HCT116 (cell line): ENCODE measurements at regions not wholly inside any gene's neighbourhood (a gene's known extent, or its start where the extent isn't known, plus 50 kb on each side); places are given as distances from the start of the nearest gene placed in this dataset.
"Not testable (repeated sequence)": the region's sequence is repeated elsewhere in the genome, so short reads cannot be mapped to it uniquely, and the experiment has no call there.

Experiments used
- ATAC-seq: fragments of 200-7000 bp; cut with Tn5 transposase; 2 replicates; pipeline ENCODE4 v1.9.1; 2020; ENCODE audit warnings: mild to moderate bottlenecking, moderate library complexity
- BruUV-seq: library from RNA; stranded (reverse); fragments of 400-500 nt; replicated peaks from 2 replicates; lab custom pipeline; 2021; lab: Mats Ljungman, UMichigan
- CTCF ChIA-PET: fragments of 300-600 bp; sonication (Branson Sonifier 250); formaldehyde crosslinking; loops from one replicate; lab custom pipeline; 2021; ENCODE audit warnings: antibody characterized with exemption; lab: Charles Lee
- POLR2A ChIA-PET: fragments of 300-600, 350-600 bp; sonication (Branson Sonifier 250); formaldehyde crosslinking; loops from one replicate; lab custom pipeline; 2021; ENCODE audit warnings: antibody characterized with exemption; lab: Charles Lee
- RAD21 ChIA-PET, 2 experiments: fragments of 300-600 bp; sonication (Branson Sonifier 250); formaldehyde crosslinking; loops; one replicate each; lab custom pipeline; 2023; ENCODE audit warnings: low total read pairs in 2 of 2; ENCODE audit not compliant: uncharacterized antibody in 2 of 2, unreplicated experiment in 2 of 2, low non-redundant PET in 1 of 2; lab: Charles Lee
- DNase-seq: peaks from one replicate; pipeline ENCODE4 v3.0.0-alpha.2; 2010; ENCODE audit warnings: low read depth, low spot score
- H2AFZ ChIP-seq: fragments of 200-600 bp; shearing (Covaris generic), sonication (generic); 2 replicates; pipeline ENCODE4 v1.6.1; 2017; ENCODE audit warnings: low read depth, mixed run types, mixed read lengths, antibody characterized with exemption, low read length; ENCODE audit not compliant: poor library complexity, severe bottlenecking
- H3K27ac ChIP-seq: 2 replicates; pipeline ENCODE4 v1.5.1; 2012; ENCODE audit warnings: low read depth, low read length
- H3K27me3 ChIP-seq: fragments of 200-600 bp; sonication (generic); 2 replicates; pipeline ENCODE4 v1.6.1; 2016; ENCODE audit warnings: mixed run types, low read length, mixed read lengths; ENCODE audit not compliant: insufficient read depth
- H3K36me3 ChIP-seq, 2 experiments: fragments of 200-500 bp in 1 of 2; fragments of 200-600 bp in 1 of 2; sonication (Bioruptor generic) in 1 of 2; sonication (generic) in 1 of 2; 2 replicates each; pipeline versions ENCODE4 v1.5.1 to v1.6.1; 2014 to 2016; ENCODE audit warnings: low read length in 2 of 2, inconsistent platforms in 1 of 2, mixed read lengths in 1 of 2, mixed run types in 1 of 2; ENCODE audit not compliant: insufficient read depth in 2 of 2, control insufficient read depth in 1 of 2
- H3K4me1 ChIP-seq, 2 experiments: fragments of 200-600 bp in 1 of 2; sonication (generic) in 1 of 2; 2 replicates each; pipeline versions ENCODE4 v1.5.1 to v1.6.1; 2012 to 2017; ENCODE audit warnings: low read length in 2 of 2, inconsistent platforms in 1 of 2, mild to moderate bottlenecking in 1 of 2, mixed read lengths in 1 of 2, mixed run types in 1 of 2, moderate library complexity in 1 of 2; ENCODE audit not compliant: insufficient read depth in 2 of 2, control insufficient read depth in 1 of 2
- H3K4me2 ChIP-seq: fragments of 200-600 bp; sonication (generic); 2 replicates; pipeline ENCODE4 v1.6.1; 2017; ENCODE audit warnings: mixed run types, low read length, mixed read lengths
- H3K4me3 ChIP-seq, 2 experiments: fragments of 200-600 bp in 1 of 2; sonication (generic) in 1 of 2; replicated peaks in 1 of 2; 2 replicates each; pipeline ENCODE4 v1.5.1; 2011 to 2016; ENCODE audit warnings: low read length in 2 of 2, control low read depth in 1 of 2, low read depth in 1 of 2, mild to moderate bottlenecking in 1 of 2, mixed read lengths in 1 of 2, mixed run types in 1 of 2
- H3K79me2 ChIP-seq: fragments of 200-600 bp; sonication (generic); 2 replicates; pipeline ENCODE4 v1.6.1; 2017; ENCODE audit warnings: mild to moderate bottlenecking, mixed run types, low read length, moderate library complexity, mixed read lengths; ENCODE audit not compliant: insufficient read depth
- H3K9ac ChIP-seq: fragments of 200-600 bp; sonication (generic); 2 replicates; pipeline ENCODE4 v1.6.1; 2016; ENCODE audit warnings: low read length, mixed read lengths
- H3K9me2 ChIP-seq: fragments of 200-600 bp; sonication (generic), shearing (Covaris generic); 2 replicates; pipeline ENCODE4 v1.6.1; 2017; ENCODE audit warnings: mixed run types, mild to moderate bottlenecking, moderate library complexity; ENCODE audit not compliant: insufficient read depth
- H3K9me3 ChIP-seq, 2 experiments: fragments of 200-500 bp in 1 of 2; fragments of 200-600 bp in 1 of 2; sonication (Bioruptor generic) in 1 of 2; sonication (generic) in 1 of 2; 2 replicates each; pipeline ENCODE4 v1.6.1; 2014 to 2017; ENCODE audit warnings: low read length in 2 of 2, mixed read lengths in 2 of 2, inconsistent platforms in 1 of 2, low read depth in 1 of 2, mild to moderate bottlenecking in 1 of 2, mixed run types in 1 of 2, moderate library complexity in 1 of 2; ENCODE audit not compliant: control insufficient read depth in 1 of 2, insufficient read depth in 1 of 2
- H4K20me1 ChIP-seq: fragments of 200-600 bp; sonication (generic), shearing (Covaris generic); 2 replicates; pipeline ENCODE4 v1.6.1; 2017; ENCODE audit warnings: mixed run types, mild to moderate bottlenecking, moderate library complexity; ENCODE audit not compliant: insufficient read depth
- EGR1 ChIP-seq: IDR thresholded peaks from 2 replicates; pipeline ENCODE4 v1.6.1; 2012; ENCODE audit warnings: low read depth
- FOSL1 ChIP-seq: IDR thresholded peaks from 2 replicates; pipeline ENCODE4 v1.6.1; 2012; ENCODE audit warnings: low read depth
- POLR2A ChIP-seq: IDR thresholded peaks from 2 replicates; pipeline ENCODE4 v1.7.0; 2011; ENCODE audit warnings: borderline replicate concordance; ENCODE audit not compliant: insufficient read depth, insufficient read length; ENCODE audit errors: extremely low read depth
- POLR2AphosphoS5 ChIP-seq: IDR thresholded peaks from 2 replicates; pipeline ENCODE4 v1.6.1; 2011; ENCODE audit warnings: mild to moderate bottlenecking, low read depth, low read length, moderate library complexity
- SIN3A ChIP-seq: IDR thresholded peaks from 2 replicates; pipeline ENCODE4 v1.6.1; 2012; ENCODE audit warnings: low read depth
- SRF ChIP-seq: IDR thresholded peaks from 2 replicates; pipeline ENCODE4 v1.6.1; 2012; ENCODE audit warnings: low read depth
- TCF7L2 ChIP-seq: IDR thresholded peaks from 2 replicates; pipeline ENCODE4 v1.7.0; 2011; ENCODE audit warnings: borderline replicate concordance, inconsistent platforms; ENCODE audit not compliant: insufficient read depth, insufficient read length; ENCODE audit errors: extremely low read depth
- intact Hi-C: fragments of 100-400 bp; cut with micrococcal nuclease; formaldehyde crosslinking; loops from 2 replicates; pipeline ENCODE4 v1.10.0; 2022
- TF ChIP-seq, protein P1 (sequence below), 3 experiments: fragments of 200-600 bp in 1 of 3; sonication (generic) in 1 of 3; IDR thresholded peaks in 2 of 3; conservative IDR thresholded peaks in 1 of 3; 2 replicates each; pipeline ENCODE4 v1.5.1; 2012 to 2017; ENCODE audit warnings: low read depth in 2 of 3, low read length in 2 of 3, antibody characterized with exemption in 1 of 3, borderline replicate concordance in 1 of 3, control low read depth in 1 of 3, mild to moderate bottlenecking in 1 of 3, mixed read lengths in 1 of 3, mixed run types in 1 of 3, moderate library complexity in 1 of 3; ENCODE audit not compliant: insufficient read depth in 1 of 3

DNA sequence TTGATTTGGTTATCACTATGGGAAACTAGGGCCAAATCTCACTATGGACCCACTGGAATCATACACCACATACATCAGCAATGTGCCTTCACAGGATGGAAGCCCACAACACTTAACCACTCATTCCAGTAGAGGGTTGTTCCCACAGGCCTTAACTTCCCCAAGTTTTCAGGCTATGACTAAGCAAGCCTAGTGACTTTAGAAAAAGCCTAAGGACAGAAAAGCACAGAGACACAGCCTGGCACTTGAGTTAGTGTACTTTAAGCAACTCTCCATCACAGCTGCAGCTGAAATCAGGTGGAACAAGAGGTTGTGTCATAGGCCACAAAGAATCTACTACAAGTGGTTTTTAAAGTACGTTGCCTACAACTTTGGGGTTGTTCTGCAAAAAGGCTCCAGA lies 128.7 kb downstream of the LRRN1 start:
- TF ChIP-seq SRF (no peak), POLR2A (no peak), SIN3A (no peak), POLR2AphosphoS5 (no peak), EGR1 (no peak), TCF7L2 (no peak), FOSL1 (no peak)
- TF ChIP-seq, protein P1, sequence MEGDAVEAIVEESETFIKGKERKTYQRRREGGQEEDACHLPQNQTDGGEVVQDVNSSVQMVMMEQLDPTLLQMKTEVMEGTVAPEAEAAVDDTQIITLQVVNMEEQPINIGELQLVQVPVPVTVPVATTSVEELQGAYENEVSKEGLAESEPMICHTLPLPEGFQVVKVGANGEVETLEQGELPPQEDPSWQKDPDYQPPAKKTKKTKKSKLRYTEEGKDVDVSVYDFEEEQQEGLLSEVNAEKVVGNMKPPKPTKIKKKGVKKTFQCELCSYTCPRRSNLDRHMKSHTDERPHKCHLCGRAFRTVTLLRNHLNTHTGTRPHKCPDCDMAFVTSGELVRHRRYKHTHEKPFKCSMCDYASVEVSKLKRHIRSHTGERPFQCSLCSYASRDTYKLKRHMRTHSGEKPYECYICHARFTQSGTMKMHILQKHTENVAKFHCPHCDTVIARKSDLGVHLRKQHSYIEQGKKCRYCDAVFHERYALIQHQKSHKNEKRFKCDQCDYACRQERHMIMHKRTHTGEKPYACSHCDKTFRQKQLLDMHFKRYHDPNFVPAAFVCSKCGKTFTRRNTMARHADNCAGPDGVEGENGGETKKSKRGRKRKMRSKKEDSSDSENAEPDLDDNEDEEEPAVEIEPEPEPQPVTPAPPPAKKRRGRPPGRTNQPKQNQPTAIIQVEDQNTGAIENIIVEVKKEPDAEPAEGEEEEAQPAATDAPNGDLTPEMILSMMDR (IDR thresholded peaks at IDR 0.05 in 2 of 3, conservative IDR thresholded peaks at IDR 0.05 in 1 of 3; ENCODE audit: borderline replicate concordance in 1 of 3, insufficient read depth in 1 of 3, low read depth in 2 of 3, low read length in 2 of 3), result no peak
- CTCF ChIA-PET, result no interaction called here
- H3K27ac ChIP-seq, result no peak overlapping the region

DNA sequence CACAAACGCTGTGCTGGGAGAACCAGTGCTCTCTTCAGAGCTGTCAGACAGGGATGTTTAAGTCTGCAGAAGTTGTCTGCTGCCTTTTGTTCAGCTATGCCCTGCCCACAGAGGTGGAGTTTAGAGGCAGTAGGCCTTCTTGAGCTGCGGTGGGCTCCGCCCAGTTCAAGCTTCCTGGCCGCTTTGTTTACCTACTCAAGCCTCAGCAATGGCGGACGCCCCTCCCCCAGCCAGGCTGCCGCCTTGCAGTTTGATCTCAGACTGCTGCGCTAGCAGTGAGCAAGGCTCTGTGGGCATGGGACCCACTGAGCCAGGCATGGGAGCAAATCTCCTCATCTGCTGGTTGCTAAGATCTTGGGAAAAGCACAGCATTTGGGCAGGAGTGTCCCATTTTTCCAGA lies 142.1 kb downstream of the LRRN1 start:
- CTCF ChIA-PET, H4K20me1 ChIP-seq, H3K27ac ChIP-seq, H3K36me3 ChIP-seq, H3K4me2 ChIP-seq, H2AFZ ChIP-seq, H3K9ac ChIP-seq, H3K4me3 ChIP-seq, H3K9me2 ChIP-seq, H3K79me2 ChIP-seq, intact Hi-C loops, H3K9me3 ChIP-seq, BruUV-seq, RAD21 ChIA-PET, DNase-seq, H3K4me1 ChIP-seq, H3K27me3 ChIP-seq, POLR2A ChIA-PET, ATAC-seq: not testable (repeated sequence)

More for the DNA sequence above, 128.7 kb downstream of the LRRN1 start:
- no peaks in the 10 kb centered on the region for H3K36me3 ChIP-seq
- POLR2A ChIA-PET, result no interaction called here
- no peak for DNase-seq
- no peak overlapping the region for H3K4me2 ChIP-seq
- no peak for ATAC-seq
- no peak overlapping the region for H3K9ac ChIP-seq
- no peak overlapping the region for H2AFZ ChIP-seq
- no peaks in the 10 kb centered on the region for H4K20me1 ChIP-seq
- no peak overlapping the region for H3K4me3 ChIP-seq
- no peaks in the 10 kb centered on the region for H3K27me3 ChIP-seq
- no peaks in the 10 kb centered on the region for H3K9me3 ChIP-seq
- RAD21 ChIA-PET, result no interaction called here
- intact Hi-C loops, result no loop called here
- H3K9me2 ChIP-seq, result no peaks in the 10 kb centered on the region
- BruUV-seq, result no TSS peak
- no peaks in the 10 kb centered on the region for H3K4me1 ChIP-seq
- H3K79me2 ChIP-seq, result no peaks in the 10 kb centered on the region
